Progenitor cell of endocrine pancreas (in vitro differentiated cells): ENCODE measurements at regions not wholly inside any gene's neighbourhood (a gene's known extent, or its start where the extent isn't known, plus 50 kb on each side); places are given as distances from the start of the nearest gene placed in this dataset.

Experiments used
- DNase-seq: peaks from one replicate; pipeline ENCODE4 v3.0.0; 2021; ENCODE audit warnings: low spot score; ENCODE audit not compliant: unreplicated experiment
- H3K27ac Mint-ChIP-seq: 2 replicates; pipeline ENCODE4 v1.8.0; 2021; ENCODE audit warnings: mild to moderate bottlenecking, moderate library complexity, mixed read lengths
- H3K27me3 Mint-ChIP-seq: 2 replicates; pipeline ENCODE4 v1.8.0; 2021; ENCODE audit warnings: mixed read lengths
- H3K36me3 Mint-ChIP-seq: 2 replicates; pipeline ENCODE4 v1.8.0; 2022; ENCODE audit warnings: mixed read lengths; ENCODE audit not compliant: insufficient read depth
- H3K4me1 Mint-ChIP-seq: 2 replicates; pipeline ENCODE4 v1.8.0; 2021; ENCODE audit warnings: low read depth, mixed read lengths
- H3K4me3 Mint-ChIP-seq: 2 replicates; pipeline ENCODE4 v1.8.0; 2021; ENCODE audit warnings: low read depth, mild to moderate bottlenecking, moderate library complexity, mixed read lengths
- H3K9me3 Mint-ChIP-seq: 2 replicates; pipeline ENCODE4 v1.8.0; 2021; ENCODE audit warnings: low read depth, mixed read lengths
- CTCF ChIP-seq: fragments of 200-600 bp; sonication (generic); IDR thresholded peaks from one replicate; pipeline ENCODE4 v1.5.0; 2021; ENCODE audit warnings: antibody characterized with exemption, mild to moderate bottlenecking; ENCODE audit not compliant: unreplicated experiment

- no peak overlapping the region for H3K27ac Mint-ChIP-seq
- no peaks in the 10 kb centered on the region for H3K27me3 Mint-ChIP-seq
- peaks cover 13% of the 10 kb centered on the region for H3K4me1 Mint-ChIP-seq
- H3K36me3 Mint-ChIP-seq: no peaks in the 10 kb centered on the region
- H3K4me3 Mint-ChIP-seq: no peak overlapping the region
- TF ChIP-seq CTCF: no peak
- peaks cover 3% of the 10 kb centered on the region for H3K9me3 Mint-ChIP-seq
- no peak for DNase-seq
Measured at GRCh38 chr9:17986595-17986994, 407.7 kb downstream of the SH3GL2 start.

GRCh38 chr9:17987189-17987588 is 408.3 kb downstream of the SH3GL2 start:
- Mint-ChIP-seq H3K9me3 (no peaks in the 10 kb centered on the region), H3K4me1 (peaks cover 13% of the 10 kb centered on the region), H3K4me3 (no peak overlapping the region), H3K27me3 (no peaks in the 10 kb centered on the region), H3K27ac (no peak overlapping the region), H3K36me3 (no peaks in the 10 kb centered on the region)
- no peak for TF ChIP-seq CTCF
- DNase-seq: no peak

- Mint-ChIP-seq H3K27ac (no peak overlapping the region), H3K4me1 (peaks cover 13% of the 10 kb centered on the region), H3K36me3 (no peaks in the 10 kb centered on the region), H3K4me3 (no peak overlapping the region), H3K27me3 (no peaks in the 10 kb centered on the region), H3K9me3 (no peaks in the 10 kb centered on the region)
- DNase-seq: no peak
- TF ChIP-seq CTCF: no peak
Measured at GRCh38 chr9:17988489-17988888, 409.6 kb downstream of the SH3GL2 start.

GRCh38 chr9:17990602-17991001 is 411.7 kb downstream of the SH3GL2 start:
- Mint-ChIP-seq H3K9me3 (no peaks in the 10 kb centered on the region), H3K36me3 (no peaks in the 10 kb centered on the region), H3K4me1 (peaks cover 19% of the 10 kb centered on the region), H3K27me3 (no peaks in the 10 kb centered on the region), H3K4me3 (no peak overlapping the region), H3K27ac (no peak overlapping the region)
- DNase-seq: no peak
- no peak for TF ChIP-seq CTCF

- DNase-seq: no peak
- no peak for TF ChIP-seq CTCF
- Mint-ChIP-seq H3K4me1 (peaks cover 11% of the 10 kb centered on the region), H3K9me3 (no peaks in the 10 kb centered on the region), H3K27me3 (no peaks in the 10 kb centered on the region), H3K36me3 (no peaks in the 10 kb centered on the region), H3K27ac (no peak overlapping the region), H3K4me3 (no peak overlapping the region)
Measured at GRCh38 chr9:17993024-17993423, 414.2 kb downstream of the SH3GL2 start.
